ENCODE measurements at regions not wholly inside any gene's neighbourhood (a gene's known extent, or its start where the extent isn't known, plus 50 kb on each side); places are given as distances from the start of the nearest gene placed in this dataset.
"Not testable (repeated sequence)": the region's sequence is repeated elsewhere in the genome, so short reads cannot be mapped to it uniquely, and the experiment has no call there.

GRCh38 chr16:5791011-5791657 is 693.5 kb upstream of the EEF2KMT start:
- DNase-seq, result no peak

- DNase-seq, result no peak
These were observed 692.9 kb upstream of the EEF2KMT start for GRCh38 chr16:5790512-5790911.

GRCh38 chr16:5789033-5789432 is 691.4 kb upstream of the EEF2KMT start:
- DNase-seq, result no peak

- no peak for DNase-seq
These were observed 683.8 kb upstream of the EEF2KMT start for GRCh38 chr16:5781436-5781835.

- DNase-seq, result no peak
These were observed 679.3 kb upstream of the EEF2KMT start for GRCh38 chr16:5776876-5777275.

GRCh38 chr16:5775916-5776315 is 678.3 kb upstream of the EEF2KMT start:
- DNase-seq, result no peak

- no peak for DNase-seq
These were observed 672.5 kb upstream of the EEF2KMT start for GRCh38 chr16:5770118-5770517.

- no peak for DNase-seq
These were observed 671.9 kb upstream of the EEF2KMT start for GRCh38 chr16:5769513-5769912.

- DNase-seq, result no peak
These were observed 670.9 kb upstream of the EEF2KMT start for GRCh38 chr16:5768445-5768844.

- no peak for DNase-seq
These were observed 665.6 kb upstream of the EEF2KMT start for GRCh38 chr16:5763176-5763575.

GRCh38 chr16:5762362-5762761 is 664.8 kb upstream of the EEF2KMT start:
- DNase-seq, result no peak

- DNase-seq, result no peak
These were observed 664.0 kb upstream of the EEF2KMT start for GRCh38 chr16:5761592-5761991.

- DNase-seq, result no peak
These were observed 660.7 kb upstream of the EEF2KMT start for GRCh38 chr16:5758281-5758680.

- DNase-seq, result no peak
These were observed 659.4 kb upstream of the EEF2KMT start for GRCh38 chr16:5756969-5757368.

- no peak for DNase-seq
These were observed 655.8 kb upstream of the EEF2KMT start for GRCh38 chr16:5753381-5753780.

GRCh38 chr16:5751216-5751615 is 653.6 kb upstream of the EEF2KMT start:
- no peak for DNase-seq

GRCh38 chr16:5750439-5750838 is 652.8 kb upstream of the EEF2KMT start:
- DNase-seq, result not testable (repeated sequence)

- no peak for DNase-seq
These were observed 641.0 kb upstream of the EEF2KMT start for GRCh38 chr16:5738586-5738985.

GRCh38 chr16:5736209-5736930 is 638.8 kb upstream of the EEF2KMT start:
- DNase-seq, result no peak

- DNase-seq, result no peak
These were observed 637.8 kb upstream of the EEF2KMT start for GRCh38 chr16:5735444-5735843.

GRCh38 chr16:5730783-5731182 is 633.2 kb upstream of the EEF2KMT start:
- DNase-seq, result no peak

GRCh38 chr16:5722116-5722619 is 624.6 kb upstream of the EEF2KMT start:
- DNase-seq, result no peak

GRCh38 chr16:5715155-5715554 is 617.6 kb upstream of the EEF2KMT start:
- DNase-seq, result no peak

- no peak for DNase-seq
These were observed 612.3 kb upstream of the EEF2KMT start for GRCh38 chr16:5709889-5710288.

GRCh38 chr16:5706211-5706610 is 608.6 kb upstream of the EEF2KMT start:
- no peak for DNase-seq

All from midbrain (tissue), 1 donor.